Posterior vena cava (tissue), 2 donors: ENCODE measurements at regions not wholly inside any gene's neighbourhood (a gene's known extent, or its start where the extent isn't known, plus 50 kb on each side); places are given as distances from the start of the nearest gene placed in this dataset.

Experiments
- DNase-seq: peaks from one replicate; pipeline ENCODE4 v3.0.0-alpha.2; 2020; ENCODE audit warnings: low spot score
- intact Hi-C, 2 donors: fragments of 100-400 bp; cut with DNase I; formaldehyde crosslinking; loops; one replicate each; pipeline versions ENCODE4 v1.14.1 to v1.14.2; 2022 to 2023
- donor health status: DM: yes; HTN: yes; CAD: no.
- donor health status: DM: yes; HTN: yes; CAD: no.

DNA sequence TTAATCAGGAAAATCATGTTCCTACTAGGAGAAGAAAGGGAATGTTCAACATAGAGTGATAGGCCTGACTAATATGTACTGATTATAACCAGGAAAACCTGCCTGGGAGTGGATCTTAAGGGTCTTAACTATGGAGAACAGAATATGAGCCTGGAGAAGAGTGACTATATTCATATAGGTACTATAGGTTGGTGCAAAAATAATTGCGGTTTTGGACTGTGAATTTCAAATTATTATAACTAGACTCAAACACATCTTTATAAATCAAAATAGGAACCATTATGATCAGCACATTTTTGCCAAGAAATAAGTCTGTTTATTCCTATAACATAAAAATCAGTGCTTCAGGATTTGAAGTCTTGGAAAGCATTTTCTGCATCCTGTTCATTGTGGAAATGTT lies 189.8 kb upstream of the ADAMTS5 start:
- DNase-seq: no peak
- intact Hi-C loops: no loop called here

DNA sequence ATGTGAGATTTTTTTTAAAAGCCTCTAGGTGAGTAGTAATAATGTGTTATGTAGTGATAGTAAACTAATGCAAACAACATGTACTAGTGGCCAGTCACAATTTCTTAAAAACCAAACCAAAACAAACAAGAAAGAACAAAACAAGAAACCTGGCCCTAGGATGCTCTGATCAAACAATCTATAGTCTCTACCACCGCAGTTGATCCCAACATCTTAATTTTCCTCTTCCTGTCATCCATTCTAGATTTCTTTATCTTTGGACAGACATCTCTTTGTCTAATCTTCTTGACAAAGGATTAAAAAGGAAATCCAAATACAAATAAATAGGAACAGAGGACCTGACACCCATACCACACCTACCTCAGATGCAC lies 188.2 kb upstream of the ADAMTS5 start:
- intact Hi-C loops: no loop called here
- no peak for DNase-seq

DNA sequence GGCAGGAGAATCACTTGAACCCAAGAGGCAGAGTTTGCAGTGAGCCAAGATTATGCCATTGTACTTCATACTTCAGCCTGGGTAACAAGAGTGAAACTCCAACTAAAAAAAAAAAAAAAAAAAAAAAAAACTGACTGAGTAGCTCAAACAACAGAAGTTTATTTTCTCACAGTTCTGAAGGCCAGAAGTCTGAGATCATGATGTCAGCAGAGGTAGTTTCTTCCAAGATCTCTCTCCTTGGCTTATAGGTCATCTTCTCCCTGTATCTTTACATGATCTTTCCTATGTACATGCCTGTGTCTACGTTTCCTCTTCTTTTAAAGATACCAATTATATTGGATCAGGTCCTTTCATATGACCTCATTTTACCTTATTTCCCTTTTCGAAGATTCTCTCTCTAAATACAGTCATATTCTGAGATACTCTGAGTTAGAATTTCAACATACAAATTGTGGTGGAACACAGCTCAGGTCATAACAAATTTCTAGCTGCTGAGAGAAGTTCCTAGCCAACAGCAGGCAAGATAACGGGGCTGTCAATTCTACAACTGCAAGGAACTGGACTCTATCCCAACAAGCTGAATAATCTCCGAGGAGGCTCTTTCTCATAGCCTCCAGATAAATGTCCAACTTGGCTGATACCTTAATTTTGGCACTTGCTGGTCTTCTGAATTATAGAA lies 187.7 kb upstream of the ADAMTS5 start:
- DNase-seq: no peak
- intact Hi-C loops: no loop called here

DNA sequence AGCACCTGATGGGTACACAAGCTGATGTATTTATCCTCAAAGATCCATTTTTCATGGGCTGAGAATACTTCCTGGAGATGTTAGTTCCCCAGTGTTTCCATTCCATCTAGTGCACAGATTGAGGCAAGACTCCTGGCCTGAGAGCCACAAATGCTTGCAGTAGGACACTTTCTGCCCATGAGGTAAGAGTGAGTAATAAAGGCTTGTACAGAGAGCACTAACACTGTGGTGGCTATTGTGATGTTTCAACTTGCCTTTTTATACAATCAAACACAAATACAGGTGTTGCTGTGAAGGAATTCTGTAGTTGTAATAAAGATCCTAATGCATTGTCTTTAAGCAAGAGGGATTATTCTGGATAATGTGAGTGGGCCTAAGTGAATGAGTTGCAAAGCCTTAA lies 186.1 kb upstream of the ADAMTS5 start:
- intact Hi-C loops: no loop called here
- DNase-seq: no peak

DNA sequence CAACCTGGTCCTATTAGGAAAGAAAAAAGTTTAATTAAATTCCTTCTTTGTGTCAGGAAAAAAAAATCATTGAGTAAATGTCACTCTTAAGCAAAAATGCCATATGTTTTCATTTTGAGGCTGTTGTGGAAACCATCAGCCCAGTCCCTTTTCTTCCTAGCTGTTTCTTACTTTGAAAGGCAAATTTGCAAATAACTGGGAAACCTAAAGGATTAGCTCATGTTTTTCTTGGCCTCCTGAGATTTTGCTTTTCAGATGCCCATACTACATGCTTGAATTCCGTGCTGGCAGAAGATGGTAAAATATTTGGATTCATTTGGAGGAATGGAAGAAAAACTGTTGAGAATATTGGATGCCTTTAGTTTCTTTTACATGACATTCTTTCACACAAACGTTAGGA lies 182.1 kb upstream of the ADAMTS5 start:
- no peak for DNase-seq
- intact Hi-C loops: no loop called here

DNA sequence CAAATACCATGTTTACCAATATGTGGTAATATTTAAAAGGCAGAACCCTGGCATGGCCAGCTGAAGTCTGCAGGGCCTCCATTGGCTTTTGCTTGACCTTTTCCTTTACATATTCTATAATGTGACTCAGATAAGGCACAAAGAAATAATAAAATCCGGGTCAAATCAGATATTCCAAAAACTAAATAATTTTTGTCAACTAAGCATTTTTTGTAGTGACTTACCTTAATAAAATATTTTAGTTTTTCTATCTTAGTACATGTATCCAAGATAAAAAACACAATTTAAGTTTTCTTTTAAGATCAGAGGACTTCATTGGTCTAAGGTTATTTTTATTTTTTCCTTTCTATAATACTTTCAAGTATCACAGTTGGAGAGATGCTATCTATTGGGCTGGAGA lies 179.4 kb upstream of the ADAMTS5 start:
- intact Hi-C loops: no loop called here
- no peak for DNase-seq

DNA sequence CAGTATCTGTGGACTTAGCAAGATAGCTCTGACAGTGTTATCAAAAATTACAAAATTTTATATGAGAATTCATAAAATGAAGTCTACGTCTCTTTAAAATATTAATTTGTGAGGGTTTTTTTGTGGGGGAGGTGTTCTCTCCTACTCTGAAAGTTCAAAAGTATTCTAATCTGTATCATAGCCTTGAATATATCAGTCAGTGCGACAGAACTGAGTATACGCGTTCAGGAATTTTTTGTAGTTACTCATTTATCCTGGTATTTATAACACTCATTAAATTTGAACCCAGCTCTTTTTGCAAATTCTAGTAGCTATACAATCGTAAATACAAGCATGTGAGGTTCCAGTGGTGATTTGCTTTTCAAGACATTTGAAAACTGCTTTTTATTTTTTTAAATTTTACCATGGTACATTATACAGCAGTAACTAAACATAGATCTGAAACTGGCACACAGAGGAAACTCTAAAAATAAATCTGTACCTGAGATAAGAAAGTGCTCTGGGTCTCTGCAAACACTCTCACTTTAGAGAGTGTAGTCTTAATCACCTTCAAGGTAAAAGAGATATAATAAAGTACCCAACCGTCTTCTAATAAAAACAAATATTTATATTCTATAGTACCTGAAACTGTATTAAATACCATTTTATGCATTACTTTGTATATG lies 178.4 kb upstream of the ADAMTS5 start:
- DNase-seq: no peak
- intact Hi-C loops: no loop called here

DNA sequence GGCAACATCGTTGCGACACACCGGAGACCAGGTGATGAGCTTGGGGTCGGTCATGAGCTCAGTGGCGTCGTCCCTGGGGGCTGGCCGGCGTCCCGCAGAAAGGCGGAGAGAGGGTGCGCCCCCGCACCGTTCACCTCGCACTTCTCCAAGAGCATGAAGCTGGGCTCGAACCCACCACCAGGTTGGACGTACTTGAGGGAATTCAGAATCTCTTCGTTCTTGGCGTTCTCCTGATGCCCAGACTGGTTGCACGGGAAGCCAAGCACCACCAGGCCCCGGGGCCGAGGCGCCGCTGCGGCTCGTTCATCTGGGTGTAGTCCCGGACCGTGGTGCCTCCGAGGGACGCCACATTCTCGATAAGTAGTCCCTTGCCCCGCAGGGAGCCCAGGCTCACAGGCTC lies 176.6 kb upstream of the ADAMTS5 start:
- DNase-seq: no peak
- intact Hi-C loops: no loop called here

DNA sequence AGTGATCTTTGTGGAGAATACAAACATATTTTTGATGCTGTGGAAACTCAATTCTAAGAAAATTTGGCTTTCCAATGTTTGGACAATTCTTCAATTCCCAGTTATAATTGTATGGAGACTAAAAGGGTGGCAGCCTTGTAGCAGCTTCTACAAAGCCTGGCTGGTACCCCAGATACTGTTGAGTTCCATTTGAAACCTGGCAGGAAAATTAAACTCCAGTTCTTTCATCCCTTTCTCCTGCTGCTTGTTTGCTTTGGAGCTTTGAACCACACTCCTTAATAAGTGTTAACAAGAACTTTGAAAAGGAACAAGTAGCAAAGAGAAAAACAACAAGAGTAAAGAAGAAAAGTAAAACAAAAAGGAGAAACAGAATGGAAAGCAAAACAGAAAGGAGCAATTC lies 172.6 kb upstream of the ADAMTS5 start:
- intact Hi-C loops: no loop called here
- DNase-seq: no peak

DNA sequence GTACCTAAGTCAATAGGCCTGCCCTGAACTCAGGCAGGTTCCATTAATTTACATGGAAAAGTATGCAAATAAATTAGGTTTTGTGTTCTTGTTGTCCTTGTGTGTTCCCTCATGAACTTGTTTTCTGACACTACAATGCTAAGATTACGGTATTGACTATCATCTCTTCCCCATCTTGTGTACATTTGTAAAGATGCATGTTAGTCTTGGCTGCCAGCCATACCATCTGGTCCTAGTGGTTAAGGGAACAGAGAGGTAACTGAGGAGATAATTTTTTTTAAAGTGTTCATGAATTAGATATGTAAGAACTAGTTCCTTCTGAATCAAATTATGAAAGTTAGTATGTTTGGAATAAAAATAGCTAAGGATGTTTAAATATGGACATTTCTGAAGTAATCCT lies 167.6 kb upstream of the ADAMTS5 start:
- intact Hi-C loops: no loop called here
- no peak for DNase-seq

DNA sequence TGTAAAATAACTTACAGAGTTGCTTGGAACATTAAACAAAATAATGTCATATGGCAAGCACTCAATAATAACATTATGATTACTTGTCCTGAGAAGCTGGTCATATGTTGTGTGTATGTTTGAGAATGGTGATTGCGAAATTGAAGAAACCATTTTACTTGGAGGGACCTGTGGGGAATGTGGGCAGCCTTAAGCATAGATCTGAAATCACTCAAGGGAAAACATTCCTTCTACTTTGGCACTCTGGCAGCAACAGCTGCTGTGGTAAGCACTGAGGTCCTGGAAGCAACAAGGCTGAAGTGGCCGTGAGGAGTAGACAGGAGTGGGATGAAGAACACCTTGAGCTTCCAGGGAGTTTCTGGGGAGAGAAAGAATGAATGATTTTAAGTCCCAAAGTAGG lies 165.4 kb upstream of the ADAMTS5 start:
- intact Hi-C loops: no loop called here
- no peak for DNase-seq

DNA sequence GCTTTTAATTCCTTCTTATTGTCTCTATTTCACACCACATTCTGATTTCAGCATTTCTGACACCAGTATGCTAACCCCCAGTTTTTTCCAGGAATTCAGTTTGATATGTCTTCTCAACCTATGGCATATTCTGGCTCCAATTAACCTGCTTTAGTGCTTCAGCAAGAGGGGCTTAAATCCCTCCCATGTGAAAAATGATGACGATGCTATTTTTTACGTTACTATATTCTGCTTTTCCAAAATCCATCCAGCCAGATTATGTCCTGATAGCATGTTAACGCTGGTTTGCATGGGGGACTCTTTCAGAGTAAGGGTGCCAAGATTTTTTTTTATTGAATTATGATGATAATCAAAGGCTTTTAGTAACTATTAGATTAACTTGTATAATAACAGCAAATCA lies 163.3 kb upstream of the ADAMTS5 start:
- intact Hi-C loops: no loop called here
- no peak for DNase-seq

DNA sequence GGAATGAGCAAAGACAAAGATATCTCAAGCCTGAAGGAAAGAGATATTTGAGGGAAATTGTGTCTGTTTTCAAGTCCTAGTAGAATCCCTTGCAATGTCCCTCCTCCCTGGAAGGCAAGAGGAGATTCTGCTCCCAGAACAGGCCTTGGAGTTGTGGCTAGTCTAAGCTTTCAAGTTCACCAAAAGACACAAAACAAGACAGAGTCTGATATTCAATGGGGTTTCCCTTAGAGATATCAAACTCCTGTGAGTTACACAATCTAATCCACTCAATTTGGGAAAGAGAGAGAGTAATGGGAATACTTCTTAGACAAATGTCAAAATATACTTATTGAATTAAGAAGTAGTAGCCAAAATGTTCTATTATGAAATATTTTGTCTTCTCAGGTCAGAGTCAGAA lies 162.8 kb upstream of the ADAMTS5 start:
- no peak for DNase-seq
- intact Hi-C loops: no loop called here

DNA sequence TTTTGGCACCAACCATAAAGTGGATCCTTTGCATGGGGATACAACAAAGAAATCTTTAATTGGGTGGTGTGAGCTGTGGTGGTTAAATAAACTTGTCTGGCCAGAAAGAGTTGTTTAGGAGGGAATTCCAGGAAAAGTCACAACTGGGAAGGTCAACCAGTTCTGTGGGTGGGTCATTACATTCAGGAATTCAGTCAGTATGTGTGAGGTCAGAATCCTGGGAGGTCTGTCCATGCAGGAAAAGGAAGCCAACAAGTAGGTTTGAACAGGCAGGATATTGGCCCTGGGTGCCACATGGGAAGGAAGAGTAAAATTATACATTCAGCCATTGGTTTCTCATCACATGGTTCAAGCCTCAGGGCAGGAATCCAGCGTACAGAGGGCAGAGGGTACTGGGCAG lies 162.3 kb upstream of the ADAMTS5 start:
- intact Hi-C loops: no loop called here
- no peak for DNase-seq

DNA sequence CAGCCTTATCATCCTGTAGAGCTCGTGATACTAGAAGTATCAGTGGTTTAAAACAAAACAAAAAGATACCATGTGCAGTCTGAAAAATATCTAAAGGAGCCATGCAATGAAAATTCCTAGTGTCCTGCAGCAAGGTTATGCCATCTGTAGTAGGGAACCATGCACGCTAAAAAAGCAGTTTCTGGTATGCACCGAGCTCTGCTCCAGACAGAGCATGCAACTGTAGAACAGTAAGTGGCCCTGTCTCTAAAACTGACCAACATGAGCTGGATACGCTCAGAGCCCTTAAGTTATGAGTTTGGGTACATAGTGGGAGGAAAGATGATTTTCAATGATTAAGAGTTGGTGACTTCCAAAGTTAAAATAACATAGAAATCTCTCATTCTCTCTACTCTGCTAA lies 159.3 kb upstream of the ADAMTS5 start:
- intact Hi-C loops: no loop called here

DNA sequence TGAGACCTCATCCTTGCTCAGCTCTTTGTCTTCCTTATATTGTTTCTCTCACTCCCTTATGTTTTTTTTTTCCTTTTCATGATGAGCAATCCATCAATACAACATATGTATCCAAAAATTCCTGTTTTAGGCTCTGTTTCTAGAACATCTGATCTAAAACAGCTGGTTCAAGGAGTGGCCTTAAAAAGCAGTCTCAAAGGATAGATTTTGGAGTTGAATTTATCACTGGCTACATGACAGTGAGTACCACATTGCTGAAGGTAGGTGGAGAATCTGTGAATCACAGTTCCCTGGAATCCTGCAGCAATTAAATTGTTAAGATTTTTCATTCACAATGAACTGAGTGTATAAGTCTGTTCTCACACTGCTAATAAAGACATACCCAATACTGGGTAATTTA lies 155.8 kb upstream of the ADAMTS5 start:
- DNase-seq: no peak
- intact Hi-C loops: no loop called here

More for the DNA sequence above, 159.3 kb upstream of the ADAMTS5 start:
- DNase-seq: no peak

DNA sequence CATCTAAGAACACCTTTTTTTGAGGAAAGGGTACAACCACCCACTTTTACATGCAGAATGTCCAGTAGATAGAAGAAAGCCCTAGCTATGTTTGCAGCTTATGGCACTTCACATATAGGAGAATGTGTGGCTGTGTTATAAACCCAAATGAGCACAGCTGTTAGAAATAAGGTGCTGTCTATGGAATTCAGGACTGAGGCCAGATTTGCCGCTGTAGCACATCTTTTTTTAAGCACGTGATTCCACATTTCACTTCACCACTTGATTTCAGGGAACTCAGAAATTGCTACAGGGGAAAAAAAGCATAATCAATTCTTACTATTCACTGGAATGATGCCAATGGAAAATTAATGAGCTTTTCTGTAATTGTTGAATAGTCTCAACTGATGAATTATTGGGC lies 147.2 kb upstream of the ADAMTS5 start:
- intact Hi-C loops: no loop called here
- DNase-seq: no peak

DNA sequence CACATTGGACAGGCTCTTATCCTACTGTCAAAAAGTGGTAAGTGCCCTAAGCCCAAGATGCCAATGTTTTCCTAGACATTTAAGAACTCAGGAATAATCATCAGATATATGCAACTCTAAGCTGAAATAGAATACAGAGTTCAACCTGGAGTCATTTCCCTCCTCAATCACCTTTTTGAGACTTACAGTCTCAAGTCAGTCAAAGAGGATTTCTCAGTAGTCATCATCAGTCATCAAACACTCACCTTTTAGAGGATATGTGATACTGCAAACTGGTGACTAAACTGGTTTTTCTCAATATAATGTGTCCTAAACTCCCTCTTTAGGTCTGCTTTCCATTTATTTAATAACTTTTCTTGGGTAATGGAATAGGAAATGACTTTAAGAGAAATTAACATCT lies 145.3 kb upstream of the ADAMTS5 start:
- intact Hi-C loops: no loop called here
- DNase-seq: no peak

DNA sequence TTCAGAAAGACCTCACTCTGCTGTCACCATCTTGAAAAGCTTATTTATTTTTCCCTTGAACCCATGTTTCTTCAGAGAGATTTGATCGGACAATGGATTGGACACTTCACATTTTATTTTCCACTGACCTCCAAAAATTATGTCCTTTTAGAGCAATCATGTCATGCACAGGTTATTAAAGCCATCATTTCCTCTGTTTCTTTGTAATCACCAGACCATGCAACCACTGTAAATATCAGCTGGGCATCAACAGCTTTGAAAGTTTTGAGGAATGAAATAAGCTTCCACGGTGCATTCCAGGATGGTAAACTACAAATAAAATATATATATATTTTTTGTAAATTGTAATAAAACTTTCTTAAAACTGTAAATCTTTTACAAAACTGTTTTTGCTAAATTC lies 144.1 kb upstream of the ADAMTS5 start:
- DNase-seq: no peak
- intact Hi-C loops: no loop called here

DNA sequence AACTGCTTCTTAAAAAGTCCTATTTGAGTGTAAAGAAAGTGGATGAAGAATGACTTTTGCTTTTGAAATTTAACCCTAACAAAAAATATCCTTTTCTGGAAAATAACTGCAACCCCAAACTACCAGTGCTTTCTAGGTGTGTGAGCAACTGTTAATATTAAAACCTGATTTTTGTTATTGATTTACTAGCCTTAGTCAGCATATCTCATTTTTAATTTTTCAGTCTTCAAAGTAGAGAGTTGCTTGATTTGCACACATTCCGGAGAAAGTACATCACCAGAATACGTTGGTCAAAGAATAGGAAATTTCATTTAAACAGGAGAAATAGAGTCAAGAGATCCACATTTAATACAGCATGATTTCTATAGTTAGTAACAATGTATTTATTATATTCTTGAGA lies 141.8 kb upstream of the ADAMTS5 start:
- intact Hi-C loops: no loop called here
- DNase-seq: no peak

DNA sequence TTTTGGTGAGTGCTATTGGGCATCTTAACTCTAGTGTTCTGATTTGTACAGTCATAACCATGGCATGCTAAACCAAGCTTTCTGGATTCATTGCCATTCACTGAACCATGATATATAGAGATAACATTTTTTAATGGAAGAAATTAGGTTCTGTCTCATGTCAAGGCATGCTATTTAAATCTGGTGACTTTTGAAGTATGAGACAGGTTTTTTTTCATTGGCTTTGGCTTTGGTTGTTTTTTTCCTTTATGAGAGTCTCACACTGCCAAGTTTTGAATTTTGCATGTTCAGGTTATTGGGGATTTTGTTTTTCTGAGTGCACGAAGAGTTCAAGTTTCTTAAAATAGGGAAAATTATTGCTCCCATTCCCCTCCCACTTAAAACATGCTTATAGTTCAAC lies 141.3 kb upstream of the ADAMTS5 start:
- no peak for DNase-seq
- intact Hi-C loops: no loop called here
